ENCODE measurements at regions not wholly inside any gene's neighbourhood (a gene's known extent, or its start where the extent isn't known, plus 50 kb on each side); places are given as distances from the start of the nearest gene placed in this dataset.

GRCh38 chr3:101999177-101999779 is 150.0 kb downstream of the NFKBIZ start:
- no peaks in the 10 kb centered on the region for H3K36me3 ChIP-seq (ENCODE audit: insufficient read depth, low read length)
- no peak overlapping the region for H2AFZ ChIP-seq (ENCODE audit: low read depth, low read length)
- no peak overlapping the region for H3K4me3 ChIP-seq (ENCODE audit: low read length)
- H3K4me2 ChIP-seq (ENCODE audit: low read length) = no peak overlapping the region
- no peak for TF ChIP-seq REST (IDR thresholded peaks at IDR 0.05; ENCODE audit: borderline replicate concordance)
- TF ChIP-seq POLR2AphosphoS5 (IDR thresholded peaks at IDR 0.05) = no peak
- TF ChIP-seq MXI1 (conservative IDR thresholded peaks at IDR 0.05; ENCODE audit: poor library complexity, severe bottlenecking) = no peak
- H3F3A ChIP-seq (ENCODE audit: insufficient read depth, low read length, poor library complexity, severe bottlenecking) = no peaks in the 10 kb centered on the region
- no peaks in the 10 kb centered on the region for H3K9me2 ChIP-seq (ENCODE audit: insufficient read depth, low read length)
- no peaks in the 10 kb centered on the region for H3K27me3 ChIP-seq (ENCODE audit: insufficient read depth, low read depth, low read length)
- no peaks in the 10 kb centered on the region for H3K9me3 ChIP-seq (ENCODE audit: low read length)
- no peaks in the 10 kb centered on the region for H4K20me1 ChIP-seq (ENCODE audit: insufficient read depth)
- no peak overlapping the region for H3K27ac ChIP-seq (ENCODE audit: low read length)
- no peaks in the 10 kb centered on the region for H3K79me2 ChIP-seq (replicated peaks; ENCODE audit: insufficient read depth, low read length)
- no peak overlapping the region for H3K9ac ChIP-seq (ENCODE audit: low read length)

GRCh38 chr3:102000620-102001209 is 151.4 kb downstream of the NFKBIZ start:
- no peak for TF ChIP-seq RAD21 (conservative IDR thresholded peaks at IDR 0.05)
- TF ChIP-seq REST (IDR thresholded peaks at IDR 0.05; ENCODE audit: borderline replicate concordance) = no peak
- TF ChIP-seq EZH2 (IDR thresholded peaks at IDR 0.05; ENCODE audit: borderline replicate concordance, insufficient read depth, low read length, poor library complexity, severe bottlenecking) = no peak
- TF ChIP-seq, protein P1, sequence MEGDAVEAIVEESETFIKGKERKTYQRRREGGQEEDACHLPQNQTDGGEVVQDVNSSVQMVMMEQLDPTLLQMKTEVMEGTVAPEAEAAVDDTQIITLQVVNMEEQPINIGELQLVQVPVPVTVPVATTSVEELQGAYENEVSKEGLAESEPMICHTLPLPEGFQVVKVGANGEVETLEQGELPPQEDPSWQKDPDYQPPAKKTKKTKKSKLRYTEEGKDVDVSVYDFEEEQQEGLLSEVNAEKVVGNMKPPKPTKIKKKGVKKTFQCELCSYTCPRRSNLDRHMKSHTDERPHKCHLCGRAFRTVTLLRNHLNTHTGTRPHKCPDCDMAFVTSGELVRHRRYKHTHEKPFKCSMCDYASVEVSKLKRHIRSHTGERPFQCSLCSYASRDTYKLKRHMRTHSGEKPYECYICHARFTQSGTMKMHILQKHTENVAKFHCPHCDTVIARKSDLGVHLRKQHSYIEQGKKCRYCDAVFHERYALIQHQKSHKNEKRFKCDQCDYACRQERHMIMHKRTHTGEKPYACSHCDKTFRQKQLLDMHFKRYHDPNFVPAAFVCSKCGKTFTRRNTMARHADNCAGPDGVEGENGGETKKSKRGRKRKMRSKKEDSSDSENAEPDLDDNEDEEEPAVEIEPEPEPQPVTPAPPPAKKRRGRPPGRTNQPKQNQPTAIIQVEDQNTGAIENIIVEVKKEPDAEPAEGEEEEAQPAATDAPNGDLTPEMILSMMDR (IDR thresholded peaks at IDR 0.05; ENCODE audit: poor library complexity, severe bottlenecking) = no peak
- TF ChIP-seq SMC3 (conservative IDR thresholded peaks at IDR 0.05; ENCODE audit: poor library complexity) = no peak
- no peak for TF ChIP-seq EP300 (conservative IDR thresholded peaks at IDR 0.05; ENCODE audit: poor library complexity, severe bottlenecking)
- no peak for TF ChIP-seq POLR2AphosphoS5 (IDR thresholded peaks at IDR 0.05)
- TF ChIP-seq MXI1 (conservative IDR thresholded peaks at IDR 0.05; ENCODE audit: poor library complexity, severe bottlenecking) = no peak

More at GRCh38 chr3:102000620-102001209, 151.4 kb downstream of the NFKBIZ start:
- Histone ChIP-seq H3K9me2 (ENCODE audit: insufficient read depth, low read length) (no peaks in the 10 kb centered on the region), H3K9me3 (ENCODE audit: low read length) (no peaks in the 10 kb centered on the region), H3K27me3 (ENCODE audit: insufficient read depth, low read depth, low read length) (no peaks in the 10 kb centered on the region), H3K79me2 (replicated peaks; ENCODE audit: insufficient read depth, low read length) (no peaks in the 10 kb centered on the region), H3K27ac (ENCODE audit: low read length) (no peak overlapping the region), H3K36me3 (ENCODE audit: insufficient read depth, low read length) (no peaks in the 10 kb centered on the region), H3K9ac (ENCODE audit: low read length) (no peak overlapping the region), H3F3A (ENCODE audit: insufficient read depth, low read length, poor library complexity, severe bottlenecking) (no peaks in the 10 kb centered on the region), H4K20me1 (ENCODE audit: insufficient read depth) (no peaks in the 10 kb centered on the region), H3K4me2 (ENCODE audit: low read length) (no peak overlapping the region), H2AFZ (ENCODE audit: low read depth, low read length) (no peak overlapping the region), H3K4me3 (ENCODE audit: low read length) (no peak overlapping the region)
